ENCODE measurements at regions not wholly inside any gene's neighbourhood (a gene's known extent, or its start where the extent isn't known, plus 50 kb on each side); places are given as distances from the start of the nearest gene placed in this dataset.

DNA sequence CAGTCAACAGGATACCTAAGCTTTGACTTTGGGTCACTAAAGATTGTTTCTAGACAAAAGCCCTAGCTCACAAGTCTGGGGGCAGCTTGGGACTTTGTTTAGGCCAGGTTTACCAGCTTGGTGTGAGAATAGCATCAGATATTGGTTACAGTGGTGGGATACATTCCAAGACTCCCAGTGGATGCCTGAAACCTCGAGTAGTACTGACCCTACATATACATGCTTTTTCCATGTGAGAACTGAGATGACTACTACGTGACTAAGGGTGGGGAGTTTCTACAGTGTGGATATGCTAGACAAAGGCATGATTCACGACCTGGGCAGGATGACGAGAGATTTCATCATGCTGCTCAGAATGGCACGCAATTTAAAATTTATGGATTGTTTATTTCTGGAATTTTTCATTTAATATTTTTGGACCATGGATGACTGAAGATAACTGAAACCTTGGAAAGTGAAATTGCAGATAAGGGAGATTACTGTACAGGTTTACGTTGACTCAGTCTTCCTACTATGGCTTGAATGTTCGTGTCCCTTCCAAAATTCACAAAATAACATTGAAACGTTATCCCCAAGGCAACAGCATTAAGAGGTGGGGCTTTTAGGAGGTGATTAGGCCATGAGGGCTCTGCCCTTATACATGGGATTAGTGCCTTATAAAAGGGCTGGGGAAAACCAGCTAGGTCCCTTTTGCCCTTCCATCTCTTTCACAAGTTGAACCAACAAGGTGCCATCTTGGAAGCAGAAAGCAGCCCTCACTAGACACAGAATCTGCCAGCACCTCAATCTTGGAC lies 50.2 kb upstream of the CTAGE1 start:
- H3K9ac ChIP-seq (ENCODE audit: low read depth in 1 of 2, low read length in 2 of 2), result no peak overlapping the region

GRCh38 chr18:22468554-22468891 lies 50.8 kb upstream of the CTAGE1 start:
- Histone ChIP-seq H3K36me3 (ENCODE audit: control insufficient read depth in 1 of 2, insufficient read depth in 2 of 2, low read length in 2 of 2) (no peaks in the 10 kb centered on the region), H3K4me3 (ENCODE audit: low read depth in 1 of 2, low read length in 2 of 2) (no peak overlapping the region), H3K27ac (ENCODE audit: low read depth, low read length) (no peak overlapping the region), H3K4me1 (ENCODE audit: control insufficient read depth in 1 of 2, insufficient read depth in 2 of 2, low read length in 2 of 2) (peaks cover 29 to 45% of the 10 kb centered on the region in 2 donors), H3K27me3 (ENCODE audit: control insufficient read depth in 1 of 2, insufficient read depth in 2 of 2, low read length in 2 of 2) (no peaks in the 10 kb centered on the region), H3K9ac (ENCODE audit: low read depth in 1 of 2, low read length in 2 of 2) (no peak overlapping the region), H3K9me3 (ENCODE audit: control insufficient read depth in 1 of 2, low read length in 2 of 2) (no peaks in the 10 kb centered on the region)

More for the DNA sequence above, 50.2 kb upstream of the CTAGE1 start:
- Histone ChIP-seq H3K27me3 (ENCODE audit: control insufficient read depth in 1 of 2, insufficient read depth in 2 of 2, low read length in 2 of 2) (no peaks in the 10 kb centered on the region), H3K9me3 (ENCODE audit: control insufficient read depth in 1 of 2, low read length in 2 of 2) (no peaks in the 10 kb centered on the region), H3K27ac (ENCODE audit: low read depth, low read length) (no peak overlapping the region), H3K4me3 (ENCODE audit: low read depth in 1 of 2, low read length in 2 of 2) (no peak overlapping the region), H3K4me1 (ENCODE audit: control insufficient read depth in 1 of 2, insufficient read depth in 2 of 2, low read length in 2 of 2) (peaks cover 29 to 45% of the 10 kb centered on the region in 2 donors), H3K36me3 (ENCODE audit: control insufficient read depth in 1 of 2, insufficient read depth in 2 of 2, low read length in 2 of 2) (no peaks in the 10 kb centered on the region)

DNA sequence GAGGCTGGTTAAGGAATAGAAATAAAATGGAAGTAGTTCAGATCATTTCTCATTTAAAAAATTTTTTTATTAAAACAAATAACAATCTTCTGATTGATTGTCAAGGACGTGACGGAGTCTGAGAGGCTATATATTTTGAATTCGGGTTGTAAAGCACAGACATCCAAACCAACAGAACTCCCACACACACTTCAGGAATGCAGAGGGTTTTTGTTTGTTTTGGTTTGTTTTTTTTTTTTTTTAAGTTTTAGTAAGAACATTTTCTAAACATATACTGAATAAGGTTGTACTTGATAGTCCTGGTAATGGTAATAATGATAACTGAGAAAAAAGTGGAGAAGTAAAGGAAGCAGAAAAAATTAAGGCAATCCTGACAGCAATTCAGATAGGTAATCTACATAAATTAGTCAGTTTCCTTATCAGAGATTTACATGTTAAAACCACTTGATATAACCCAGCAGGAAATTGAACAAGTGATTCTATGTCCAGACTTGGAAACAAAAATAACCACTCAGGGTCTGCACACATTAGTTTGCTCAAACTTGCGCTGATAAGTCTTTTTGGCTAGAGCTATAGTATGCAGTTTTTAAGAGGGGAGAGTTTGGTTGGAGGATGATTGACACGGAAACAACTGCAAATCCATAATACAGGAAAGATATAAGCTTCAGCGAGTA lies 51.5 kb upstream of the CTAGE1 start:
- Histone ChIP-seq H3K4me1 (ENCODE audit: control insufficient read depth in 1 of 2, insufficient read depth in 2 of 2, low read length in 2 of 2) (peaks cover 29 to 45% of the 10 kb centered on the region in 2 donors), H3K27ac (ENCODE audit: low read depth, low read length) (no peak overlapping the region), H3K9ac (ENCODE audit: low read depth in 1 of 2, low read length in 2 of 2) (no peak overlapping the region), H3K36me3 (ENCODE audit: control insufficient read depth in 1 of 2, insufficient read depth in 2 of 2, low read length in 2 of 2) (no peaks in the 10 kb centered on the region), H3K9me3 (ENCODE audit: control insufficient read depth in 1 of 2, low read length in 2 of 2) (no peaks in the 10 kb centered on the region), H3K4me3 (ENCODE audit: low read depth in 1 of 2, low read length in 2 of 2) (no peak overlapping the region), H3K27me3 (ENCODE audit: control insufficient read depth in 1 of 2, insufficient read depth in 2 of 2, low read length in 2 of 2) (no peaks in the 10 kb centered on the region)

GRCh38 chr18:22469926-22470247 lies 52.2 kb upstream of the CTAGE1 start:
- no peak overlapping the region for H3K27ac ChIP-seq (ENCODE audit: low read depth, low read length)
- no peaks in the 10 kb centered on the region for H3K36me3 ChIP-seq (ENCODE audit: control insufficient read depth in 1 of 2, insufficient read depth in 2 of 2, low read length in 2 of 2)
- peaks cover 29 to 45% of the 10 kb centered on the region in 2 donors for H3K4me1 ChIP-seq (ENCODE audit: control insufficient read depth in 1 of 2, insufficient read depth in 2 of 2, low read length in 2 of 2)

DNA sequence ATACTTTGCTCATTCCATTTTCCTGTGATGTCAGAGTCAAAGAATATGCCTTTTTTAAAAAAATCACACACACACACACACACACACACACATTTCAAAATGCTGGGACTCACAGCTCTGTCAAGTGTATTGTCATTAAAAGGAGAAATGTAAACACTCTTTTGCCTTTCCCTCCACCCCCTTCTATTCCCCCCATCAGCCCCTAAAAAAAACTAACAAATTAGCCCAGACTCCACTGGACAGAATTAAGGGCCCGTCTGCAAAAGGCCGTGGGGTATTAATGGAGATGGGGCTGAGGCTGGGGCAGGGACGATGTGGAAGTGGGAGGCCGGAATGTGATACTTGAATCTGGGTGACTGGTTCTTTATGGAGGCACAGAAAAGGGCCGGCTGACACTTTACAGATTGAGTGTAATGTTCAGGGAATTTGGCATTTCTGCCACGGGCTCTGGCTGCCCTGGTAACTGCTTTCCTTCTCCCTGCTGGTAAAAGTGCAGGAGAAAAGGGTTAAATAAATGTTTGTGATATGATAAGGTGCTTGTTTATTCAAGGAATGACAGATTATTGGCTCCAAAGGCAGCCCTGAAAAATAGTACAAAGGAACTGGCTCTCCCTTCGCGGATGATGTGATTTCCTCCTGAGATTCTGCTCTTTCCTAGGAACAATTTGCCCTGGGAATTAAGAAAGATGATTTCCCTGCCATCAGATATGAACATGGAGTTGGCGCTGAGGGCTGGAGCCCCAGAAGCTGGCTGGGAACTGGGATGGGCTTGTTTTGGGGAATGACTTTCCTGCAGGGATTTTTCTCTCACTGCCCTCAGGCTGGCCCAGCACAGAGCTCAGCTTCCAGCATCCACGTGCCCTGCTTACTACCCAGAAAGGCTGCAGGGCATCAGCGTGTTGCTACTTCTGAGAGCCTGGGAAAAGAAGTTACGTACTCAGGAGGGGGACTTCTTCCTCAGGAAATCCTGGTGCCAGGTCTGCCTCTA lies 52.8 kb upstream of the CTAGE1 start:
- no peak overlapping the region for H3K4me3 ChIP-seq (ENCODE audit: low read depth in 1 of 2, low read length in 2 of 2)
- no peaks in the 10 kb centered on the region for H3K36me3 ChIP-seq (ENCODE audit: control insufficient read depth in 1 of 2, insufficient read depth in 2 of 2, low read length in 2 of 2)
- peaks cover 29 to 45% of the 10 kb centered on the region in 2 donors for H3K4me1 ChIP-seq (ENCODE audit: control insufficient read depth in 1 of 2, insufficient read depth in 2 of 2, low read length in 2 of 2)
- peak overlapping the region in 1 of 2 donors; percentile 27 for H3K9ac ChIP-seq (ENCODE audit: low read depth in 1 of 2, low read length in 2 of 2)
- no peak overlapping the region for H3K27ac ChIP-seq (ENCODE audit: low read depth, low read length)
- no peaks in the 10 kb centered on the region for H3K27me3 ChIP-seq (ENCODE audit: control insufficient read depth in 1 of 2, insufficient read depth in 2 of 2, low read length in 2 of 2)
- H3K9me3 ChIP-seq (ENCODE audit: control insufficient read depth in 1 of 2, low read length in 2 of 2), result no peaks in the 10 kb centered on the region

More at GRCh38 chr18:22469926-22470247, 52.2 kb upstream of the CTAGE1 start:
- Histone ChIP-seq H3K27me3 (ENCODE audit: control insufficient read depth in 1 of 2, insufficient read depth in 2 of 2, low read length in 2 of 2) (no peaks in the 10 kb centered on the region), H3K4me3 (ENCODE audit: low read depth in 1 of 2, low read length in 2 of 2) (no peak overlapping the region), H3K9ac (ENCODE audit: low read depth in 1 of 2, low read length in 2 of 2) (no peak overlapping the region), H3K9me3 (ENCODE audit: control insufficient read depth in 1 of 2, low read length in 2 of 2) (no peaks in the 10 kb centered on the region)

DNA sequence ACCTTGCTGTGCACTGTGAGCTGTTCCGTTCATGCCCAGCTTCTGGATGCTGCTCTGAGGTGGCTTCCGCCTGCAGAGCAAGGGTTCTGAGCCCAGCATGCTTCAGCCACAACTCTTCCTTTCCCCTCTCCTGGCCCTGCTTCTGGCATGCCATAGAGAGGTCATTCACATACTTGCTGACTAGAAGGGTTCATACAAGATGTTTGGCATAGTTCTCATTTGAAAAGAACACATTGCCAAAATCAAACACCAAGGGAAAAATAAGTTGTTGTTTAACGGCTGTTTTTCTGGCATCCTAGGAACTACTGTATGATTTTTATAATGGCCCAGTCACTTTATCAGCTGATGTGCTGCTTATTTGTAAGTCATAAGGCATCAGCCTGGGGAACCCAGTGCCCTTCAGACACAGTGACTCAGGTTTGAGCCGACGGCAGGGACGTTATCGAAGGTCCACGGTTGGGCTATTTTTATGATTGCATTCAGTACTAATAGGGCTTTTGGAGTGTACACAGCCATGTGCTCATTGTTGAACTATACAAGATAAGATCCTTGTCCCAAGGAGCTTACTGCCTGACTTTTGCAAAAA lies 53.9 kb upstream of the CTAGE1 start:
- H3K4me1 ChIP-seq (ENCODE audit: control insufficient read depth in 1 of 2, insufficient read depth in 2 of 2, low read length in 2 of 2), result peaks cover 21 to 36% of the 10 kb centered on the region in 2 donors

DNA sequence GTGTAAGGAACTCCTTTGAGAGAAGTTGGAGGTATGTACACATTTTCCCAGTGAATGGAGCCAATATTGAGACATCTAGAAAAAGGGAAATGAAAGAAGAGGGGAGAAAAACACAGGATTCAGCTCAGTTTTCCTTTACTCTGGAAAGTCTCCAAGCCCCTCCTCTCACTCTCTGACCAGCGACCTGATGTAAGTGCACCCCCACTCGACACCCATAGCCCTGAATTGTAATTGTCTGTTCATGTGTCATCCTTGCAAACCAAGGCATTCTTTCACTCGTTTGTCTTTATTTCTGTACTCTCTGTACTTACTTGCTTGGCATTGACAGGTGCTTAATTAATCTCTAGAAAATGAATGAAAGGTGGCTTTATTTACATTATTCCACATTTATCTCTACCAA lies 55.7 kb upstream of the CTAGE1 start:
- Histone ChIP-seq H3K9ac (ENCODE audit: low read depth in 1 of 2, low read length in 2 of 2) (no peak overlapping the region), H3K9me3 (ENCODE audit: control insufficient read depth in 1 of 2, low read length in 2 of 2) (no peaks in the 10 kb centered on the region), H3K27ac (ENCODE audit: low read depth, low read length) (no peak overlapping the region), H3K27me3 (ENCODE audit: control insufficient read depth in 1 of 2, insufficient read depth in 2 of 2, low read length in 2 of 2) (no peaks in the 10 kb centered on the region), H3K4me3 (ENCODE audit: low read depth in 1 of 2, low read length in 2 of 2) (no peak overlapping the region), H3K4me1 (ENCODE audit: control insufficient read depth in 1 of 2, insufficient read depth in 2 of 2, low read length in 2 of 2) (peaks cover 16 to 27% of the 10 kb centered on the region in 2 donors), H3K36me3 (ENCODE audit: control insufficient read depth in 1 of 2, insufficient read depth in 2 of 2, low read length in 2 of 2) (no peaks in the 10 kb centered on the region)

More for the DNA sequence above, 53.9 kb upstream of the CTAGE1 start:
- H3K27me3 ChIP-seq (ENCODE audit: control insufficient read depth in 1 of 2, insufficient read depth in 2 of 2, low read length in 2 of 2), result no peaks in the 10 kb centered on the region
- H3K9me3 ChIP-seq (ENCODE audit: control insufficient read depth in 1 of 2, low read length in 2 of 2), result no peaks in the 10 kb centered on the region
- no peak overlapping the region for H3K27ac ChIP-seq (ENCODE audit: low read depth, low read length)
- no peak overlapping the region for H3K9ac ChIP-seq (ENCODE audit: low read depth in 1 of 2, low read length in 2 of 2)
- no peaks in the 10 kb centered on the region for H3K36me3 ChIP-seq (ENCODE audit: control insufficient read depth in 1 of 2, insufficient read depth in 2 of 2, low read length in 2 of 2)
- no peak overlapping the region for H3K4me3 ChIP-seq (ENCODE audit: low read depth in 1 of 2, low read length in 2 of 2)

GRCh38 chr18:22475426-22476100 lies 57.8 kb upstream of the CTAGE1 start:
- H3K9me3 ChIP-seq (ENCODE audit: control insufficient read depth in 1 of 2, low read length in 2 of 2), result no peaks in the 10 kb centered on the region
- no peaks in the 10 kb centered on the region for H3K36me3 ChIP-seq (ENCODE audit: control insufficient read depth in 1 of 2, insufficient read depth in 2 of 2, low read length in 2 of 2)
- H3K4me3 ChIP-seq (ENCODE audit: low read depth in 1 of 2, low read length in 2 of 2), result no peak overlapping the region
- peaks cover 12 to 16% of the 10 kb centered on the region in 2 donors for H3K4me1 ChIP-seq (ENCODE audit: control insufficient read depth in 1 of 2, insufficient read depth in 2 of 2, low read length in 2 of 2)
- H3K9ac ChIP-seq (ENCODE audit: low read depth in 1 of 2, low read length in 2 of 2), result no peak overlapping the region
- no peak overlapping the region for H3K27ac ChIP-seq (ENCODE audit: low read depth, low read length)
- H3K27me3 ChIP-seq (ENCODE audit: control insufficient read depth in 1 of 2, insufficient read depth in 2 of 2, low read length in 2 of 2), result no peaks in the 10 kb centered on the region

DNA sequence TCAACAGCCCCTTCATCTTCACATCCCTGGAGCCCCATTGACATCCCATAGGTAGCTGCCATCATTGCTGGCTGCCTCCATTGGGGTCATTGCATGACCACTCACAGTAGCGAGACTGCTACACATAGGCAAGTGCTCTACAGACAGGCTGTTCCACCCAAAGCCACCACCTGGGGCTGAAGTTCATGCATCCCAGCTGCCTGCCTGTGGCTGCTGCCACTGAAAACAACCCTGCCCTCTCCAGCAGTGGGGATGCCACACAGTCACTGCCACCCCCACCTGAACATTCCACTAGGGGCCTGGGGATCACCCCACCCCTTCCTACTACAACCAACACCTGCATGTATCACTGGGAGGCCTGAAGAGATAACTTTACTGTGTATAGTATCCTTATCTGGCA lies 59.5 kb upstream of the CTAGE1 start:
- H3K9me3 ChIP-seq (ENCODE audit: control insufficient read depth in 1 of 2, low read length in 2 of 2), result no peaks in the 10 kb centered on the region
- no peak overlapping the region for H3K9ac ChIP-seq (ENCODE audit: low read depth in 1 of 2, low read length in 2 of 2)
- no peak overlapping the region for H3K4me3 ChIP-seq (ENCODE audit: low read depth in 1 of 2, low read length in 2 of 2)
- no peaks in the 10 kb centered on the region for H3K4me1 ChIP-seq (ENCODE audit: control insufficient read depth in 1 of 2, insufficient read depth in 2 of 2, low read length in 2 of 2)
- H3K27ac ChIP-seq (ENCODE audit: low read depth, low read length), result no peak overlapping the region
- H3K27me3 ChIP-seq (ENCODE audit: control insufficient read depth in 1 of 2, insufficient read depth in 2 of 2, low read length in 2 of 2), result no peaks in the 10 kb centered on the region
- H3K36me3 ChIP-seq (ENCODE audit: control insufficient read depth in 1 of 2, insufficient read depth in 2 of 2, low read length in 2 of 2), result no peaks in the 10 kb centered on the region
